ENCODE measurements at regions not wholly inside any gene's neighbourhood (a gene's known extent, or its start where the extent isn't known, plus 50 kb on each side); places are given as distances from the start of the nearest gene placed in this dataset.

GRCh38 chr5:173397516-173397915 is 69.3 kb upstream of the STC2 start:
- TF ChIP-seq EP300 (IDR thresholded peaks at IDR 0.05) (no peak), POLR2A (IDR thresholded peaks at IDR 0.05) (no peak), CTCF (IDR thresholded peaks at IDR 0.05) (no peak)
